ENCODE measurements at regions not wholly inside any gene's neighbourhood (a gene's known extent, or its start where the extent isn't known, plus 50 kb on each side); places are given as distances from the start of the nearest gene placed in this dataset.

DNA sequence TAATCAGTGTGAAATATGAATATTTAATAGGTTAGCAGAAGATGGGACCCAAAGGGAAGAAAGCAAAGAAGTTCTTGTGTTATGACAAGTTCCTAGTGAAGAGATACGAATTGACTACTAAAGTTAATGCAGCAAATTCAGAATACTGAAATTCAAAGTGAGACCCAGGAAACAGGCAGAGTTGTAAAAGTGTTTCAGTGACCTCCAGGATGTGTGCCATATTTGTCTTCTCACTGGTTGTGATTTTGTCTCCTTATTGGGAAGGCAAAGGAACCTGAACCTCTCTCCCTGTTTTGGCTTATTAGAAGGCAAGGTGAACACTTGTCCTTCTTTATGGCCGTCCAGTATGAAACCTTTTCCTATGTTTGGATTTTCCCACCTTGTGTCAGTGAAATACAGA lies 51.8 kb upstream of the DTNBP1 start:
- TF ChIP-seq POLR2A (IDR thresholded peaks at IDR 0.05), result no peak
- TF ChIP-seq, protein P1, sequence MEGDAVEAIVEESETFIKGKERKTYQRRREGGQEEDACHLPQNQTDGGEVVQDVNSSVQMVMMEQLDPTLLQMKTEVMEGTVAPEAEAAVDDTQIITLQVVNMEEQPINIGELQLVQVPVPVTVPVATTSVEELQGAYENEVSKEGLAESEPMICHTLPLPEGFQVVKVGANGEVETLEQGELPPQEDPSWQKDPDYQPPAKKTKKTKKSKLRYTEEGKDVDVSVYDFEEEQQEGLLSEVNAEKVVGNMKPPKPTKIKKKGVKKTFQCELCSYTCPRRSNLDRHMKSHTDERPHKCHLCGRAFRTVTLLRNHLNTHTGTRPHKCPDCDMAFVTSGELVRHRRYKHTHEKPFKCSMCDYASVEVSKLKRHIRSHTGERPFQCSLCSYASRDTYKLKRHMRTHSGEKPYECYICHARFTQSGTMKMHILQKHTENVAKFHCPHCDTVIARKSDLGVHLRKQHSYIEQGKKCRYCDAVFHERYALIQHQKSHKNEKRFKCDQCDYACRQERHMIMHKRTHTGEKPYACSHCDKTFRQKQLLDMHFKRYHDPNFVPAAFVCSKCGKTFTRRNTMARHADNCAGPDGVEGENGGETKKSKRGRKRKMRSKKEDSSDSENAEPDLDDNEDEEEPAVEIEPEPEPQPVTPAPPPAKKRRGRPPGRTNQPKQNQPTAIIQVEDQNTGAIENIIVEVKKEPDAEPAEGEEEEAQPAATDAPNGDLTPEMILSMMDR (IDR thresholded peaks at IDR 0.05), result no peak

Measured in right lobe of liver (tissue), 4 donors.